ENCODE measurements at regions not wholly inside any gene's neighbourhood (a gene's known extent, or its start where the extent isn't known, plus 50 kb on each side); places are given as distances from the start of the nearest gene placed in this dataset.

GRCh38 chr5:174982485-174982884 lies 258.1 kb downstream of the MSX2 start:
- TF ChIP-seq CTCF (IDR thresholded peaks at IDR 0.05), result no peak
- TF ChIP-seq POLR2A (IDR thresholded peaks at IDR 0.05), result no peak
- Histone ChIP-seq H3K4me3 (no peak overlapping the region), H3K27ac (no peak overlapping the region), H3K36me3 (no peaks in the 10 kb centered on the region), H3K9me3 (no peaks in the 10 kb centered on the region), H3K4me1 (peaks cover 0 to 6% (median 0%) of the 10 kb centered on the region in 3 donors), H3K27me3 (no peaks in the 10 kb centered on the region)
- intact Hi-C loops (cut with DNase I), result no loop called here
- no peak for DNase-seq
- WGBS, 2 donors, result 53% methylated on average over 2 of the region's 2 CpGs

DNA sequence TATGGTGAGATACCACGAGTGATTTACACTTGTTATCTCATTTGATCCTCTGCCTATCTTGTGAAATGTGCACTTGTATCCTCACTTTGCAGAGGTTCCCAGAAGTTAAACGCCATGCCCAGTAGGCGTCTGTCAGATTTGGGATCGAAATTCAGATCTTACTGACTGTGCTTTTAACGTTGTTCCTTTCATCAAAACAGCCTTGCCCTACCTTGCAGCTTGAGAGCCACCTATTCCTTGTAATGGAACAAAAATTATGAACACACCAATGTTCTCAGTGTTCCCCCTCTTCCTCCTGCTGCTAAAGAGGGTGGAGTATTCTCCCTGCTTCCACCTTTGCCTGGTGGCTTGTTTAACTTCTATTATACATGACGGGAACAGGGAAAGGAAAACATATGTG lies 257.0 kb downstream of the MSX2 start:
- Histone ChIP-seq H3K4me3 (no peak overlapping the region), H3K4me1 (no peaks in the 10 kb centered on the region), H3K36me3 (no peaks in the 10 kb centered on the region), H3K27ac (no peak overlapping the region), H3K27me3 (no peaks in the 10 kb centered on the region), H3K9me3 (no peaks in the 10 kb centered on the region)
- WGBS, 2 donors, result 44 to 48% methylated on average over 4 to 6 of the region's 6 CpGs
- intact Hi-C loops (cut with DNase I), result no loop called here
- TF ChIP-seq CTCF (IDR thresholded peaks at IDR 0.05) (no peak), POLR2A (IDR thresholded peaks at IDR 0.05) (no peak)
- no peak for DNase-seq

- no peaks in the 10 kb centered on the region for H3K4me1 ChIP-seq
- no peak for DNase-seq
- no peaks in the 10 kb centered on the region for H3K36me3 ChIP-seq
- no peak overlapping the region for H3K27ac ChIP-seq
- 60 to 80% methylated on average over 1 of the region's 2 CpGs for WGBS, 2 donors
- no peak overlapping the region for H3K4me3 ChIP-seq
- no peaks in the 10 kb centered on the region for H3K27me3 ChIP-seq
- H3K9me3 ChIP-seq, result no peaks in the 10 kb centered on the region
- TF ChIP-seq POLR2A (IDR thresholded peaks at IDR 0.05) (no peak), CTCF (IDR thresholded peaks at IDR 0.05) (no peak)
- intact Hi-C loops (cut with DNase I), result no loop called here
Observed at GRCh38 chr5:174980952-174981351, 256.6 kb downstream of the MSX2 start.

DNA sequence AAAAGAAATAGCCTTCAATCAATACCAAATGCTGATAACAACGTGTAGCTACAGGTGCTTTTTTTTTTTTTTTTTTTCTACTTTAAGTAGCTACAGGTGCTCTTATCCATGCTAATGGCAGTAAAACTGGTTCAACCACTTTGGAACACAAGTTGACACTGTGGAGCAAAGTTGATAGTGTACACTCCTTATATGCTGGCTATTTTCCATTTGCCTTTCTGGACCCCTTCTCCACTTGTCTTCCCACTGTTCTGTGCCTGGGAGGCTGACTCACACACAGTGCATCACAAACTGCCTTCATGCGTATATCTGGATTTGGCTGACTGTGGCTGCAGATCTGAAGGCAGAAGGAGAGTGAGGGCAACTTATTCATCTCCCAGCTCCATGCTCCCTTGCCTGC lies 247.9 kb downstream of the MSX2 start:
- TF ChIP-seq CTCF (IDR thresholded peaks at IDR 0.05), result no peak
- TF ChIP-seq POLR2A (IDR thresholded peaks at IDR 0.05), result no peak
- Histone ChIP-seq H3K27ac (no peak overlapping the region), H3K4me1 (no peaks in the 10 kb centered on the region), H3K4me3 (no peak overlapping the region), H3K9me3 (no peaks in the 10 kb centered on the region), H3K36me3 (no peaks in the 10 kb centered on the region), H3K27me3 (peaks cover 0 to 9% (median 0%) of the 10 kb centered on the region in 4 donors)
- intact Hi-C loops (cut with DNase I), result no loop called here
- WGBS, 2 donors, result 20 to 45% methylated on average over 2 of the region's 2 CpGs
- no peak for DNase-seq

GRCh38 chr5:174971210-174971609 lies 246.8 kb downstream of the MSX2 start:
- H3K36me3 ChIP-seq, result no peaks in the 10 kb centered on the region
- DNase-seq, result no peak
- TF ChIP-seq POLR2A (IDR thresholded peaks at IDR 0.05) (no peak), CTCF (IDR thresholded peaks at IDR 0.05) (no peak)
- H3K4me1 ChIP-seq, result no peaks in the 10 kb centered on the region
- H3K4me3 ChIP-seq, result no peak overlapping the region
- H3K27ac ChIP-seq, result no peak overlapping the region
- intact Hi-C loops (cut with DNase I), result no loop called here
- H3K27me3 ChIP-seq, result peaks cover 0 to 9% (median 0%) of the 10 kb centered on the region in 4 donors
- H3K9me3 ChIP-seq, result peaks cover 0 to 5% (median 0%) of the 10 kb centered on the region in 3 donors

Data from esophagus squamous epithelium (tissue), 5 donors.